OCI-LY3 (cell line): ENCODE measurements at regions not wholly inside any gene's neighbourhood (a gene's known extent, or its start where the extent isn't known, plus 50 kb on each side); places are given as distances from the start of the nearest gene placed in this dataset.

Experiments
- CTCF ChIP-seq: fragments of 200-600, 300-600 bp; sonication (generic); IDR thresholded peaks from 2 replicates; pipeline ENCODE4 v1.5.1; 2014; ENCODE audit warnings: antibody characterized with exemption, low read length, low read depth
- EZH2phosphoT487 ChIP-seq: fragments of 200-600 bp; shearing (Covaris generic); IDR thresholded peaks from 2 replicates; pipeline ENCODE4 v1.6.1; 2018; ENCODE audit warnings: antibody characterized with exemption, mixed run types, low read depth

- TF ChIP-seq CTCF (no peak), EZH2phosphoT487 (no peak)
Observed at GRCh38 chr3:163655021-163655420, 1423.3 kb downstream of the SI start.
